Body of pancreas (tissue), 4 donors: ENCODE measurements at regions not wholly inside any gene's neighbourhood (a gene's known extent, or its start where the extent isn't known, plus 50 kb on each side); places are given as distances from the start of the nearest gene placed in this dataset.

Experiments
- CTCF ChIP-seq, 7 experiments: fragments of 450-650 bp in 4 of 7; fragments of 200-600 bp in 3 of 7; sonication (generic) in 3 of 7; IDR thresholded peaks; one replicate each; pipeline ENCODE4 v1.5.1; 2016 to 2019; ENCODE audit warnings: antibody characterized with exemption in 7 of 7
- POLR2A ChIP-seq, 3 donors: fragments of 450-650 bp; IDR thresholded peaks; one replicate each; pipeline ENCODE4 v1.6.1; 2016; ENCODE audit warnings: antibody characterized with exemption in 3 of 3, mild to moderate bottlenecking in 2 of 3

GRCh38 chr15:54884312-54884711 lies 312.4 kb downstream of the RSL24D1 start:
- no peak for TF ChIP-seq CTCF (IDR thresholded peaks at IDR 0.05)
- TF ChIP-seq POLR2A (IDR thresholded peaks at IDR 0.05): no peak
